Vagina (tissue), 2 donors: ENCODE measurements at regions not wholly inside any gene's neighbourhood (a gene's known extent, or its start where the extent isn't known, plus 50 kb on each side); places are given as distances from the start of the nearest gene placed in this dataset.

Experiments
- DNase-seq, 2 donors: peaks; one replicate each; pipeline ENCODE4 v3.0.0-alpha.2; 2017; ENCODE audit errors: extremely low spot score in 2 of 2
- H3K27ac ChIP-seq: fragments of 200-600 bp; sonication (generic); one replicate; pipeline ENCODE4 v1.5.1; 2019
- H3K27me3 ChIP-seq: fragments of 200-600 bp; sonication (generic); one replicate; pipeline ENCODE4 v1.5.1; 2019
- H3K36me3 ChIP-seq, 2 donors: fragments of 200-600 bp; sonication (generic); one replicate each; pipeline ENCODE4 v1.5.1; 2017 to 2019
- H3K4me1 ChIP-seq: fragments of 200-600 bp; sonication (generic); one replicate; pipeline ENCODE4 v1.5.1; 2019
- H3K4me3 ChIP-seq, 2 donors: fragments of 200-600 bp; sonication (generic); 1 replicate in 1 of 2; 2 replicates in 1 of 2; pipeline ENCODE4 v1.5.1; 2016 to 2019
- H3K9me3 ChIP-seq: fragments of 200-600 bp; sonication (generic); one replicate; pipeline ENCODE4 v1.5.1; 2019
- POLR2A ChIP-seq, 2 donors: fragments of 450-650 bp; IDR thresholded peaks; one replicate each; pipeline ENCODE4 v1.6.1; 2017; ENCODE audit warnings: antibody characterized with exemption in 2 of 2, mild to moderate bottlenecking in 2 of 2, moderate library complexity in 2 of 2
- POLR2AphosphoS5 ChIP-seq, 2 donors: sonication (generic); formaldehyde crosslinking; IDR thresholded peaks; one replicate each; pipeline ENCODE4 v1.9.0; 2017; ENCODE audit warnings: antibody characterized with exemption in 2 of 2, mild to moderate bottlenecking in 2 of 2, low read depth in 1 of 2; ENCODE audit not compliant: insufficient read depth in 1 of 2
- intact Hi-C: fragments of 100-400 bp; cut with DNase I; formaldehyde crosslinking; loops from one replicate; pipeline ENCODE4 v1.15.1; 2023
- TF ChIP-seq, protein P1 (sequence below), 3 experiments: fragments of 450-650 bp in 2 of 3; fragments of 200-600 bp in 1 of 3; sonication (generic) in 1 of 3; IDR thresholded peaks; one replicate each; pipeline ENCODE4 v1.5.1; 2017 to 2019; ENCODE audit warnings: antibody characterized with exemption in 3 of 3, mild to moderate bottlenecking in 2 of 3, moderate library complexity in 2 of 3

DNA sequence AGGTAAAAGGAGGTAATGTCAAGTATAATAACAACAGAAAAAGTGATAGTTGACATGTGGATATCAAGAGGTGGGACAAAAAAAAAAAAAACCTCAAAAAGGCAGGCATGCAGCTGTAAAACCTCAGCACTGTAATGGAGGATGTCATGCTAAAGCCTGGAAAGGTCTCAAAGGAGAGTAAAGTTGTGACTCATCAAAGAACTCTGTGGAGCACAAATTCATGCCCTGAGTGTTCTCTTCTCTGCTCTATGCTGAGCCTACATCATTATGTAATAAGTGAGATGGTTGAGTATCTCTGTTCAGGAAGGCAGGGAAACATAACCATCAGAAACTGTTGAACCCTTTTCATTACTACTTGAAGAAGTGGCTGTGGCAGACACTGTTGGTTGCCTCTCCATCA, 597.8 kb downstream of the BCOR start:
- H3K4me3 ChIP-seq, result no peak overlapping the region
- H3K27me3 ChIP-seq, result no peaks in the 10 kb centered on the region
- no peaks in the 10 kb centered on the region for H3K9me3 ChIP-seq
- DNase-seq, result no peak
- no peak overlapping the region for H3K27ac ChIP-seq
- H3K36me3 ChIP-seq, result no peaks in the 10 kb centered on the region
- intact Hi-C loops, result no loop called here
- TF ChIP-seq POLR2A (IDR thresholded peaks at IDR 0.05), result no peak
- TF ChIP-seq, protein P1, sequence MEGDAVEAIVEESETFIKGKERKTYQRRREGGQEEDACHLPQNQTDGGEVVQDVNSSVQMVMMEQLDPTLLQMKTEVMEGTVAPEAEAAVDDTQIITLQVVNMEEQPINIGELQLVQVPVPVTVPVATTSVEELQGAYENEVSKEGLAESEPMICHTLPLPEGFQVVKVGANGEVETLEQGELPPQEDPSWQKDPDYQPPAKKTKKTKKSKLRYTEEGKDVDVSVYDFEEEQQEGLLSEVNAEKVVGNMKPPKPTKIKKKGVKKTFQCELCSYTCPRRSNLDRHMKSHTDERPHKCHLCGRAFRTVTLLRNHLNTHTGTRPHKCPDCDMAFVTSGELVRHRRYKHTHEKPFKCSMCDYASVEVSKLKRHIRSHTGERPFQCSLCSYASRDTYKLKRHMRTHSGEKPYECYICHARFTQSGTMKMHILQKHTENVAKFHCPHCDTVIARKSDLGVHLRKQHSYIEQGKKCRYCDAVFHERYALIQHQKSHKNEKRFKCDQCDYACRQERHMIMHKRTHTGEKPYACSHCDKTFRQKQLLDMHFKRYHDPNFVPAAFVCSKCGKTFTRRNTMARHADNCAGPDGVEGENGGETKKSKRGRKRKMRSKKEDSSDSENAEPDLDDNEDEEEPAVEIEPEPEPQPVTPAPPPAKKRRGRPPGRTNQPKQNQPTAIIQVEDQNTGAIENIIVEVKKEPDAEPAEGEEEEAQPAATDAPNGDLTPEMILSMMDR (IDR thresholded peaks at IDR 0.05), result no peak
- no peak for TF ChIP-seq POLR2AphosphoS5 (IDR thresholded peaks at IDR 0.05; ENCODE audit: insufficient read depth in 1 of 2, low read depth in 1 of 2)
- H3K4me1 ChIP-seq, result no peaks in the 10 kb centered on the region

- intact Hi-C loops, result no loop called here
- Histone ChIP-seq H3K9me3 (no peaks in the 10 kb centered on the region), H3K27ac (no peak overlapping the region), H3K4me3 (no peak overlapping the region), H3K4me1 (no peaks in the 10 kb centered on the region), H3K27me3 (no peaks in the 10 kb centered on the region), H3K36me3 (no peaks in the 10 kb centered on the region)
- no peak for DNase-seq
- no peak for TF ChIP-seq POLR2A (IDR thresholded peaks at IDR 0.05)
- TF ChIP-seq POLR2AphosphoS5 (IDR thresholded peaks at IDR 0.05; ENCODE audit: insufficient read depth in 1 of 2, low read depth in 1 of 2), result no peak
- TF ChIP-seq, protein P1 (IDR thresholded peaks at IDR 0.05), result no peak
Measured at GRCh38 chrX:39501822-39502221, 595.9 kb downstream of the BCOR start.

- no peak overlapping the region for H3K27ac ChIP-seq
- H3K4me3 ChIP-seq, result no peak overlapping the region
- intact Hi-C loops, result no loop called here
- H3K36me3 ChIP-seq, result no peaks in the 10 kb centered on the region
- H3K4me1 ChIP-seq, result no peaks in the 10 kb centered on the region
- no peak for DNase-seq
- H3K27me3 ChIP-seq, result no peaks in the 10 kb centered on the region
- no peak for TF ChIP-seq POLR2AphosphoS5 (IDR thresholded peaks at IDR 0.05; ENCODE audit: insufficient read depth in 1 of 2, low read depth in 1 of 2)
- no peak for TF ChIP-seq POLR2A (IDR thresholded peaks at IDR 0.05)
- TF ChIP-seq, protein P1 (IDR thresholded peaks at IDR 0.05), result no peak
- H3K9me3 ChIP-seq, result no peaks in the 10 kb centered on the region
Measured at GRCh38 chrX:39502486-39502885, 595.3 kb downstream of the BCOR start.

DNA sequence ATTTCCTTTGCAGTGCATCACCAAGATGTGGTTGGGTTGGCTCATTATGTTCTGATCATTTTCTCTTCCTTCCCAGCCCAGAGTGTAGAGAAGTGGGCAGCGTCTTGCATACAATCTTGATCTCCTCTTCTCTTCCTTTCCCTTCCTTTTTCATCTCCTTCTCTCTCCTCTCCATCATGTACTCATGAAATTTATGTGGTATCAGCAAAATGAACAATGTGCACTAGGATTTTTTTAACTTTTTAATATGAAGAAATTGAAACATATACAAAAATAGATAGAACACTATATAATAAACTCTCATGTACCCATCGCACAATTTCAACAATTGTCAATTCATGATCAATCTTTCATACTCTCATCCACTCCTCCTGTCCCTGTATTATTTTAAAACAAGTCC, 593.5 kb downstream of the BCOR start:
- DNase-seq, result no peak
- TF ChIP-seq POLR2AphosphoS5 (IDR thresholded peaks at IDR 0.05; ENCODE audit: insufficient read depth in 1 of 2, low read depth in 1 of 2), result no peak
- no peaks in the 10 kb centered on the region for H3K27me3 ChIP-seq
- no peak overlapping the region for H3K27ac ChIP-seq
- H3K4me3 ChIP-seq, result no peak overlapping the region
- intact Hi-C loops, result no loop called here
- no peaks in the 10 kb centered on the region for H3K36me3 ChIP-seq
- no peaks in the 10 kb centered on the region for H3K4me1 ChIP-seq
- peaks cover 4% of the 10 kb centered on the region for H3K9me3 ChIP-seq

GRCh38 chrX:39504850-39505259, 592.9 kb downstream of the BCOR start:
- Histone ChIP-seq H3K27ac (no peak overlapping the region), H3K36me3 (no peaks in the 10 kb centered on the region), H3K4me1 (no peaks in the 10 kb centered on the region), H3K9me3 (peaks cover 10% of the 10 kb centered on the region), H3K4me3 (no peak overlapping the region), H3K27me3 (no peaks in the 10 kb centered on the region)
- DNase-seq, result no peak
- TF ChIP-seq POLR2AphosphoS5 (IDR thresholded peaks at IDR 0.05; ENCODE audit: insufficient read depth in 1 of 2, low read depth in 1 of 2) (no peak), POLR2A (IDR thresholded peaks at IDR 0.05) (no peak)
- TF ChIP-seq, protein P1 (IDR thresholded peaks at IDR 0.05), result no peak
- intact Hi-C loops, result no loop called here

DNA sequence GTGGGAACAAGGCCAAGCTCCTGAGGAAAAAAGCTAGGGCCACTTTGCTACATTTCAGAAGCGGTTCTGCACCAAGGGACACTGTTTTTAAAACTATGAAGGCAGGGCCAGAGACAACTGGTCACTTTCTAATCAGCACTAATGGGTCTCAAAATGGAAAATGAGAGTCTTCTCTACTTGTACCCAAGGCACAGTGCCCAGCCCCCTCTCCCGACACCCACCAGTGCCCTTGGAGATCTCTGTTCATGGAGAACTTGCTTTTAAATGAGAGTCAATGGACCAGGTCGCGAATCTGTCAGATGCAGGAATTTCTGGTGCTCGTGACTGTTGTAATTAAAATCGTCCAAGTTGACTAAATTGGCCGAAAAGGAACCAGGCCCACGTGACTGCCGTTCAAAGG, 591.6 kb downstream of the BCOR start:
- TF ChIP-seq, protein P1 (IDR thresholded peaks at IDR 0.05), result no peak
- TF ChIP-seq POLR2AphosphoS5 (IDR thresholded peaks at IDR 0.05; ENCODE audit: insufficient read depth in 1 of 2, low read depth in 1 of 2), result no peak
- TF ChIP-seq POLR2A (IDR thresholded peaks at IDR 0.05), result no peak
- intact Hi-C loops, result no loop called here
- H3K4me3 ChIP-seq, result no peak overlapping the region
- no peaks in the 10 kb centered on the region for H3K27me3 ChIP-seq
- no peaks in the 10 kb centered on the region for H3K36me3 ChIP-seq
- H3K4me1 ChIP-seq, result no peaks in the 10 kb centered on the region
- no peak for DNase-seq
- H3K27ac ChIP-seq, result no peak overlapping the region
- peaks cover 12% of the 10 kb centered on the region for H3K9me3 ChIP-seq
